Stimulated activated naive B cell treated with anti-CD40 and anti-IgM and Interleukin-4, amounts not matched to agents 10 μg/mL and 1 μg/mL and 100 μg/mL, for 72 hours (primary cell): ENCODE measurements at regions not wholly inside any gene's neighbourhood (a gene's known extent, or its start where the extent isn't known, plus 50 kb on each side); places are given as distances from the start of the nearest gene placed in this dataset.

Experiments used
- ATAC-seq, 2 donors: fragments of 150-1000 bp; cut with Tn5 transposase; replicated peaks; 2 replicates each; pipeline ENCODE4 v1.10.0; 2021; ENCODE audit warnings: moderate library complexity in 1 of 2
- DNase-seq: peaks from one replicate; pipeline ENCODE4 v3.0.0; 2021
- H3K27ac Mint-ChIP-seq: one replicate; pipeline ENCODE4 v1.8.0; 2022; ENCODE audit warnings: mild to moderate bottlenecking, mixed read lengths
- H3K27me3 Mint-ChIP-seq, 2 donors: one replicate each; pipeline ENCODE4 v1.8.0; 2022; ENCODE audit warnings: mixed read lengths in 2 of 2
- H3K36me3 Mint-ChIP-seq, 2 donors: one replicate each; pipeline ENCODE4 v1.8.0; 2022; ENCODE audit warnings: mixed read lengths in 2 of 2, mild to moderate bottlenecking in 1 of 2
- H3K4me1 Mint-ChIP-seq, 2 donors: one replicate each; pipeline ENCODE4 v1.8.0; 2022; ENCODE audit warnings: mixed read lengths in 2 of 2, mild to moderate bottlenecking in 1 of 2
- H3K4me3 Mint-ChIP-seq, 2 donors: one replicate each; pipeline ENCODE4 v1.8.0; 2022; ENCODE audit warnings: mild to moderate bottlenecking in 2 of 2, mixed read lengths in 2 of 2, moderate library complexity in 1 of 2
- H3K9me3 Mint-ChIP-seq, 2 donors: one replicate each; pipeline ENCODE4 v1.8.0; 2022; ENCODE audit warnings: mixed read lengths in 2 of 2, mild to moderate bottlenecking in 1 of 2

DNA sequence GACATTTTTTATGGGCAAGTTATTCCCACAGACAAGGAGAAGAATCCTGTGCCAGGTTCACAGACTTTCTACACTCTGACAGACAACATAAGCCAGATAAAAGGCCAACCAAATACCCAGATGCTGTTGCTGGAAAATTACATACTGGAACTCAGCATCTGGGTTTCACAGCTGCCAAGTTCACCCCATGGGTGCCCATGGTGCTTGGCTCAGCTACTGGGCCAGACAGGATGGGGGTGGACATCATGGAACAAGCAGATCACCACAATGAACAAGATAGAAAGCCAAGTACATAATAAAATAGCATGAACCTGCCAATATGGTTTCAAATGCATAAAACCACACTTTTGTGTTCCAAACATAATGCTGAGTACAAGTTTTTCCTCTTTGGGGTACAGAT is 999.8 kb downstream of the NR2F1-AS1 start:
- no peaks in the 10 kb centered on the region for H3K27me3 Mint-ChIP-seq
- H3K4me3 Mint-ChIP-seq: no peak overlapping the region
- no peak for DNase-seq
- no peak overlapping the region for H3K27ac Mint-ChIP-seq
- no peak for ATAC-seq
- H3K9me3 Mint-ChIP-seq: peaks cover 0 to 4% of the 10 kb centered on the region in 2 donors
- H3K4me1 Mint-ChIP-seq: no peaks in the 10 kb centered on the region
- no peaks in the 10 kb centered on the region for H3K36me3 Mint-ChIP-seq

DNA sequence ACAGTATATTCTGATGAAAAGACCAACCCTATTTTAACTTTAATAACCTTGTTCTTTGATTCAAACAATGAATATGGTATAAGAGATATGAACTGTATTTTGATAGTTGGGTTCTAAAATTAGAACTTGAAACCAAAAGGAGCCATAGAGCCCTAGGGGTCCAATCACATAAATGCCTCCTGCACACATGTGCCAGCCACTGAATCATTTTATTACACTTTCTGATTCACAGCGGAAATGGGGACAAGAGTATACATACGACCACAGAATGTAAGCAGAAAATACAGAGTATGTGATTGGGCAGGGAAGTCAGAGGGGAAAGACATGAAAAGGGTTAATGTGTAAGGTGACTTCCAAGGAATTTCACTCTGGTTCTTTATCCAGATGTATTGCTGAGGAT is 1000.2 kb downstream of the NR2F1-AS1 start:
- H3K27ac Mint-ChIP-seq: no peak overlapping the region
- no peak overlapping the region for H3K4me3 Mint-ChIP-seq
- H3K27me3 Mint-ChIP-seq: no peaks in the 10 kb centered on the region
- no peaks in the 10 kb centered on the region for H3K4me1 Mint-ChIP-seq
- no peaks in the 10 kb centered on the region for H3K36me3 Mint-ChIP-seq
- DNase-seq: no peak
- peaks cover 0 to 4% of the 10 kb centered on the region in 2 donors for H3K9me3 Mint-ChIP-seq
- ATAC-seq: no peak

DNA sequence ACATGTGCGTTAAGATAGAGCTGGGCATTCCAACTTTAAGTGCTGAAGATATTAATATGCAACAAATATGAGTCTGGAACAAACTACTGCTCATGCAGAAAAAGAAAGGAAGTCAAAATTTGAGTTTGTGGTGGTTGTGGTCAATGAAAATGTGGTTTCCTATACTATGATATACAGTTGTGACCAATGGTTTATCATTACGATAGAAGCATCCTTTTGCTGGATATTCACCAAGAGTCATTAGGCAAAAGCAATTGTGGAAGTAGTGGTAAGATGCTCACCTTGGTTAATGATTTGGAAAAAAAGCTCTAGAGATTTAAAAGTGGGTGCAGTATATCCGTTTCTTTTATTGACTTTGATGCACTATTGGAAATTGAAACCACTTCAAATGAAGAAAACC is 1007.0 kb downstream of the NR2F1-AS1 start:
- H3K27me3 Mint-ChIP-seq: no peaks in the 10 kb centered on the region
- no peak overlapping the region for H3K27ac Mint-ChIP-seq
- H3K4me3 Mint-ChIP-seq: no peak overlapping the region
- H3K4me1 Mint-ChIP-seq: no peaks in the 10 kb centered on the region
- ATAC-seq (no peak), DNase-seq (no peak)
- H3K36me3 Mint-ChIP-seq: no peaks in the 10 kb centered on the region
- H3K9me3 Mint-ChIP-seq: no peaks in the 10 kb centered on the region

DNA sequence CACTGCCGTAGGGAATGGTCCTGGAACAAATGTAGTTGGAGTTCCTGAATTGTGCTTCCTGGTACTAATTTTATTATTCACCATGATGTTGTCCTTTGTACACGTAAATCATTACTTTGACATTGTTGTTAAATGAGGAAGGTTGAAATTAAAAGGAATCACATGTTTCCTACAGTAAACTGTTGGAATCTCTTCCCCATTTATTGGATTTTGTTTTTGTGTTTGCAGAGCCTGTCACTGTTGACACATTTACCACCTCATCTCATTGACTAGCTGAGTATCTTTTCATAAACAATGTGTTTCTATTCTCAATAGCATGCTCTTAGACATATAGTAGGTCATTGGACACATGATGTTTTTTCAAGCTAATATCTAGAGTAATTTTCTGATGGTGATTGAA is 1012.5 kb downstream of the NR2F1-AS1 start:
- Mint-ChIP-seq H3K27ac (no peak overlapping the region), H3K9me3 (no peaks in the 10 kb centered on the region), H3K27me3 (no peaks in the 10 kb centered on the region), H3K36me3 (no peaks in the 10 kb centered on the region), H3K4me3 (no peak overlapping the region), H3K4me1 (no peaks in the 10 kb centered on the region)
- no peak for ATAC-seq
- DNase-seq: no peak

DNA sequence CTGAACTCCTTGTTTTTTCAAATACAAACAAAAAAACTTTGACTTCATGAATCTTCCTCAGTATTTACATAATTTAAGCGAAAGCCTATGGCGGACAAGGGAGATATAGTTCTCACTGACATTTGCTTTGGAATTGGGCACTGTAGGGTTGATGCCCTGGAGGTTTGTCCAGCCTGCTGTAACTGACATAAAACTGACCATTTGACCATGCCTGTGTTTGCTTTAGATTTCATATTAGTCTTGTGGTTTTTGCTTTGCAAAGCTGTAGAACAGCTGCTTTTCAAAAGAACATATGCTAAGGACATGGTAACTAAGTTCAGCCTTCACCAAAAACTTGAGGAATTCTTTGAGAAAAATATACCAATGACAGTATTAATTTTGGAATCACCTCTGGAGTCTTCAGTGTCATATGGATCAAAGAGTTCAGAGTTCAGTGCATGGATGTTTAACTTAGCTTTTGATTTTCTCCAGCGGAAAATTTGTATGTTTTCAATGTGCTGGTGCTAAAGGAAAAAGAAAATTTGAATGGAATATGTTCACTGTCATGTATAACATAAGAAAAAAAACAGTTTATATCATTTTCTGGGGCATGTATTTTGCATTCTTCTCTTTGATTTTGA is 1013.1 kb downstream of the NR2F1-AS1 start:
- DNase-seq: no peak
- Mint-ChIP-seq H3K27ac (no peak overlapping the region), H3K27me3 (no peaks in the 10 kb centered on the region), H3K4me1 (no peaks in the 10 kb centered on the region), H3K4me3 (no peak overlapping the region), H3K9me3 (no peaks in the 10 kb centered on the region), H3K36me3 (no peaks in the 10 kb centered on the region)
- no peak for ATAC-seq

DNA sequence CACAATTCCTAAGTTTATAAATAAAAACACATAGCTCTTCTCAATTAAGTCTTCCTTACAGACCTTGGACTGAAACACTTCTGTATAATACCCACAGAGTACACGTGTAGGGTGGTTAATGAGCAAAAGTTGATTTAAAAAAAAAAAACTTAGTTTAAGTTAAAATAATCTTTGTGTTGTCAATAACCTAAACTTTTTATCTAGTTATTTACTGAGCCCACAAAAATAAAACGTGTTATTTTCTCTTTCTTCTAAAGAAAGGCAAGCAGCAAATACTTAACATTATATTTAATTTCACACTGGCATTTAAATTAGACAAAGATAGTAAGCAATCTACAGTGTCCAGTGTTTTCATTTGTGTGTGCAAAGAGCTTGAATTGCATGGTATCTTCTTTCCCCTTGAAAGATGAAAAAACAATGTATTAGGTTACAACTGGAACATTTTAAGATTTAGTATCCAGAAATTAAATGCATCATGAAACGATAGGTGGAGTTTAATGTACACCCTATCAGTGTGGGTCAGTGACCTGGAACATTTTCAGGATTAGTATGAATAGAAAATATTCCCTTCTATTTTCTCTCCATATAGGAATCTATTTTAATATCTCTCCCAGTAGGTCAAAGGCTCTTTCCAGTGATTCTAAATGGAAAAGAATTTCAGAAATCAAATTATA is 1014.8 kb downstream of the NR2F1-AS1 start:
- ATAC-seq (no peak), DNase-seq (no peak)
- Mint-ChIP-seq H3K4me1 (no peaks in the 10 kb centered on the region), H3K27ac (no peak overlapping the region), H3K36me3 (no peaks in the 10 kb centered on the region), H3K27me3 (no peaks in the 10 kb centered on the region), H3K4me3 (no peak overlapping the region), H3K9me3 (no peaks in the 10 kb centered on the region)

DNA sequence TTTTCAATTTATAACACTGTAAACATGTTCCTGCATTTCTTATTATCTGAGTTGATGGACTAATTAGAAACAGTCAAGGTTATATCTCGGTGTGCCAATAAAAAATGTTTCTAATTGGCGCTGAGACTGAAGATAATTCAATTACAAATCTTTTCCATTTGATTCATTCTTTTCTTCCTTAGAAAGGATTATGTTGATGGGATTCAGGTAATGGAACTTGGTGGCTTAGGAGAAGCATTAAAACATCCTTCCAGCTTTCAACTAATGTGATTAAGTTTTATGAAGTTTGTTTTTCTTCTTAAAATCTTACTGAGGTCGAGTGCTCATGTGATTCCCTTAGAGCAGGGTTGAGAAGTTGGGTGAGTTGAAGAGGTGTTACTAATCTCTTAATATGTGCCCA is 1015.3 kb downstream of the NR2F1-AS1 start:
- Mint-ChIP-seq H3K27me3 (no peaks in the 10 kb centered on the region), H3K9me3 (no peaks in the 10 kb centered on the region), H3K4me3 (no peak overlapping the region), H3K4me1 (no peaks in the 10 kb centered on the region), H3K36me3 (no peaks in the 10 kb centered on the region), H3K27ac (no peak overlapping the region)
- DNase-seq (no peak), ATAC-seq (no peak)

DNA sequence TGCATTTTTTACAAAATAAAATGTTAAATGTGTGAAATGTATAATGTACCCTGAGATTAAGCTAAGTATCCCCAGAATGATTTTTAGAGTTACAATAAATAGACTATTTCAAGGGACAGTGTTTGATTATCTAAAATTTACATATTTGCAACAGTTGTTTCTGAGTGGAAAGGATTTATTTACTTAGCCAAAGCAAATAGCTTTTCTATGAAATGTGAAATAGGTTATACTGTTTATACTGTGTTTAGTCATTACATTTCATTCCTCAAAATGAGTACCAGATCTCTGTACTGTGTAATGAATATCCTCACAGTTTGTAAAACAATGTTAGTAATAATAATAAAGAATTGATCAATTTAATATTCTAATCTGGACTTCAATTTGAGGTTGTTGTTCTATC is 1019.0 kb downstream of the NR2F1-AS1 start:
- H3K27me3 Mint-ChIP-seq: no peaks in the 10 kb centered on the region
- H3K27ac Mint-ChIP-seq: no peak overlapping the region
- H3K4me1 Mint-ChIP-seq: no peaks in the 10 kb centered on the region
- ATAC-seq (no peak), DNase-seq (no peak)
- no peak overlapping the region for H3K4me3 Mint-ChIP-seq
- no peaks in the 10 kb centered on the region for H3K36me3 Mint-ChIP-seq
- no peaks in the 10 kb centered on the region for H3K9me3 Mint-ChIP-seq

DNA sequence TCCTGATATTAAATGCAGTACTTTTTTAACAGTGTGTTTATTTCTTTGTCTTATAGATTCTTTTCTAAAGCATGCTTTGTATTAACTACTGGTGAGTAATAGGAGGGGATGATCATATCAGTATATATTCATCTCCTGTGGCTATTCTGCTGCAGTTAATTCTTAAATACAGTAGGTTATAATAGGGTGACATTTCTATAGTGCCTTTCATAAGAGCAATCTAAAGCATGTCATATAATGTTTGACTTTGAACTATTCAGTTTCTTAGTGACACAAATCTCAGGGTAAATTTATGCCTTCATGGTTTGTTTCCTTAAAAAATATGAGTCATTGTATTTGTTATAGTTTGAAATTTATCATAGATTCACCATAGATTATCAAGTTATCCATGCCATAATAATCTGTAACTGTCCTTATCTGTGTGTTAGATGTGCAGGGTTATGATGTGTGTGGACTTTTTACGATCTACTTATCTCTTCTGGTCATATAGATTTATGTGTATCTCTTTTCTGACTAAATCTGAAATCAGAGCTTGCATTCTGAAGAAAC is 1019.5 kb downstream of the NR2F1-AS1 start:
- DNase-seq (no peak), ATAC-seq (no peak)
- no peaks in the 10 kb centered on the region for H3K27me3 Mint-ChIP-seq
- H3K4me3 Mint-ChIP-seq: no peak overlapping the region
- no peaks in the 10 kb centered on the region for H3K9me3 Mint-ChIP-seq
- no peaks in the 10 kb centered on the region for H3K4me1 Mint-ChIP-seq
- H3K27ac Mint-ChIP-seq: no peak overlapping the region
- H3K36me3 Mint-ChIP-seq: no peaks in the 10 kb centered on the region

DNA sequence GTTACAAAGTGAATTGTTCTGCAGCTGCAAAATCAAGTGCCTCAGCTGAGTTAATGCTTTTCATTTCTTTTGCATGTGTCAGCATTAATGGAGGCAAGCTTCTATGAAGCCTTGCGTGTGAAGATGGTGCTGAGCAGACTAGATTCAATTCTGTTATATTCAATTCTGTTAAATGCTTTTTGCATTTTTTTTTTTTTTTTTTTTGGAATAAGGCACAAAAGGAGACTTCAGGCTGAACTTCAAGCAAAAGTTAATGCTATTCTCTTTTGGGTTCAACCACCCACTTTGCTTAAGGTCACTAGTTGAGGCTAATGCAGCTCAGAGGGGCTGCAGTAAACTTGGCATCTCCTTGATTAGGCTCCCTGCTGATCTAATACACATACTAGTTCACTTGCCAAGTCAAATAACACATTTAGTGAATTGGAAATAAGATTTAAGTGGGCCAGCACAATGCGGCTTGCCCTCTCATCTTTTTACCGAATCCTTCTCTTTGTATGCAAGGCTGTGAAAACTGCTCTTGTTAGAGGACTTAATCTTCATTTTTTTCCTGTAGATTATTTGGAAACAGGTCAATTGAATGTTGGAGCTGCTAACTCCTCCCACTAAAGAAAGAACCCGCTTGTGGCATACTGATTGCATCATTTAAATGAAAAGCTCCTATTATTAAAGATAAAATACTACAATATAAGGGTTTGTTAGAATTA is 1020.2 kb downstream of the NR2F1-AS1 start:
- DNase-seq (no peak), ATAC-seq (no peak)
- no peaks in the 10 kb centered on the region for H3K27me3 Mint-ChIP-seq

DNA sequence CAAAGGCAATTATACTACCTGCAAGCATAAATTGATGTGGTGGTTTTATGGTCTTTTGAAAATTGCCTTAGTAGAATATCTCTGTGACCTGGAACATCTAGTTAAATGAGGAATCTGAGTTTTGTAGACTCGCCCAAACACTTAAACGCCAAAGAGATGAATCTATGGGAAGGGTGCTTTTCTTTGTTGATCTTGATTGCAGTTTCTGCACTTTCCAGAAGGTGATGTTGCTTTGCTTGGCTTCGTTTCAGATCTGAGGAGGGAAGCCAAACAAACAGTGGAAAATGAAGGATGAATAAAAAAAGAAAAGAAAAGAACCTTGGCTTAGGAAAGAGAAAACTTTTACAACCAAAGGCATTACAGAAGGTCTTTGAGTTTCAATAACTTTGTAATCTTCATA is 1021.2 kb downstream of the NR2F1-AS1 start:
- no peak for DNase-seq
- no peaks in the 10 kb centered on the region for H3K4me1 Mint-ChIP-seq
- no peaks in the 10 kb centered on the region for H3K9me3 Mint-ChIP-seq
- H3K36me3 Mint-ChIP-seq: no peaks in the 10 kb centered on the region
- no peaks in the 10 kb centered on the region for H3K27me3 Mint-ChIP-seq
- no peak for ATAC-seq
- H3K27ac Mint-ChIP-seq: no peak overlapping the region
- H3K4me3 Mint-ChIP-seq: no peak overlapping the region

More for the DNA sequence above, 1020.2 kb downstream of the NR2F1-AS1 start:
- H3K27ac Mint-ChIP-seq: no peak overlapping the region
- H3K4me3 Mint-ChIP-seq: no peak overlapping the region
- no peaks in the 10 kb centered on the region for H3K9me3 Mint-ChIP-seq
- no peaks in the 10 kb centered on the region for H3K4me1 Mint-ChIP-seq
- no peaks in the 10 kb centered on the region for H3K36me3 Mint-ChIP-seq

DNA sequence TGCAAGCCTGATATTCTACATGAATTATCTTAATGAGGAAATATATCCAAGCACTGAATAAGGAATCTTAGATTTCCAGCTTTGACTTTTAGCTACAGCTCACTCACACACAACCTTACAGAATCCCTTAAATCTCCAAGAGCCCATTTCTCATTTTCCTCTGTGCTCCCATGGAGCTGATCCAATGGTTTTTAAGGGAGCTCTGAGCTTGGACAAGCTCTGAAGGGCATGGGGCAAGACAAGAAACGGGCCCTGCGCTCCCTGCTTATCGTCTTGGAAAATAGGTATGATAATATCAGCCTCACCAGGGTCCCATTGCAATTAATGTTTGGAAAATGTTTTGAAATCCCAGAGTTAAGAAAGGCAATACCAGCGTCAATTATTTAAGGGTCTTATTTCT is 1021.7 kb downstream of the NR2F1-AS1 start:
- no peaks in the 10 kb centered on the region for H3K27me3 Mint-ChIP-seq
- no peaks in the 10 kb centered on the region for H3K4me1 Mint-ChIP-seq
- DNase-seq (no peak), ATAC-seq (no peak)
- H3K4me3 Mint-ChIP-seq: no peak overlapping the region
- H3K27ac Mint-ChIP-seq: no peak overlapping the region
- H3K36me3 Mint-ChIP-seq: no peaks in the 10 kb centered on the region
- H3K9me3 Mint-ChIP-seq: no peaks in the 10 kb centered on the region

DNA sequence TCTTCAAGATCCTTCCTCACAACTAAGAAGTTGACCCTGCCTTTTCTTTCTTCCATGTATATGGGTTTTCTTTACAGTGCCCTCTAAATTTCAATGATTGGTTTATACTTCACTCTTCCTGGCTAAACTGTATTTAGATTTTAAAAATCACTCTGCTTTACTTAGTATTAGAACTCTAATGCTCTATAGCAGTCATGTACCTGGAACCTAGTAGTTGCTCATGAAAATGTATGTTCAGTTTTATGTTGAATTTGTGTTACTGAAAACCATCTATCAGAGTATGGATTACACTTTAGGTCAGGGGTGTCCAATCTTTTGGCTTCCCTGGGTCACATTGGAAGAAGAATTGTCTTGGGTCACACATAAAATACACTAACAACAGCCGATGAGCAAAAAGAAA is 1024.3 kb downstream of the NR2F1-AS1 start:
- no peaks in the 10 kb centered on the region for H3K27me3 Mint-ChIP-seq
- H3K9me3 Mint-ChIP-seq: no peaks in the 10 kb centered on the region
- H3K27ac Mint-ChIP-seq: no peak overlapping the region
- H3K4me3 Mint-ChIP-seq: no peak overlapping the region
- H3K4me1 Mint-ChIP-seq: no peaks in the 10 kb centered on the region
- DNase-seq: no peak
- ATAC-seq: no peak
- no peaks in the 10 kb centered on the region for H3K36me3 Mint-ChIP-seq

DNA sequence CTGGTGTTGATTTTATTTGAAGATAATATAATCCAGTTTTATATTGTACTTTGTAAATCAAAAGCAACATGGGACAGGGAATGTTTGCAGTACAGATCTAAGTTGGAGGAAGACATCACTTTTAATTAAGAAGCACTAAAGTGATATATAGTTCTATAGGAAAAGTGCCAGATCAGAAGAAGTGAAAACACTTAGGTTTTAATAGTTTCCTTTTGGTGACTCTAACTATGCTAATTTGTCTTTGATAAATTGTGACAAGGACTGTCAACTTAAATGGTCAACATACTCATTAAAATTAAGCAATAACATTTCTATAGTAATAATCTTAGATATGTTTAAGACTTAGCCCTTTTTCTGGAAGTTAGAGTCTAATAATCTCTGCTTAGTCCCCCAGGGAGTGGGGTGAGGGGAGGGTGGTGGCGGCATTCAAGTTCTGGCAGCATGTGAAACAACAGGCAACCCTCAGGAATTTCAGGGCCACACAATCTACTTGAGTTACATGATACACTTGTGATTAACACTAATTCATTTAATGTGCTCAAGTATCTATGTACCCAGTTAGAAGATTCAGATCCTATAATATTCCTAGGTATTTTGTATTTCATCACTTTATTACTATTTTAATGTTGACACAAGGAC is 1026.5 kb downstream of the NR2F1-AS1 start:
- no peaks in the 10 kb centered on the region for H3K4me1 Mint-ChIP-seq
- H3K4me3 Mint-ChIP-seq: no peak overlapping the region
- no peak overlapping the region for H3K27ac Mint-ChIP-seq
- DNase-seq (no peak), ATAC-seq (no peak)
- no peaks in the 10 kb centered on the region for H3K36me3 Mint-ChIP-seq
- no peaks in the 10 kb centered on the region for H3K9me3 Mint-ChIP-seq
- H3K27me3 Mint-ChIP-seq: no peaks in the 10 kb centered on the region
